ENCODE measurements at regions not wholly inside any gene's neighbourhood (a gene's known extent, or its start where the extent isn't known, plus 50 kb on each side); places are given as distances from the start of the nearest gene placed in this dataset.
"Not testable (repeated sequence)": the region's sequence is repeated elsewhere in the genome, so short reads cannot be mapped to it uniquely, and the experiment has no call there.

DNA sequence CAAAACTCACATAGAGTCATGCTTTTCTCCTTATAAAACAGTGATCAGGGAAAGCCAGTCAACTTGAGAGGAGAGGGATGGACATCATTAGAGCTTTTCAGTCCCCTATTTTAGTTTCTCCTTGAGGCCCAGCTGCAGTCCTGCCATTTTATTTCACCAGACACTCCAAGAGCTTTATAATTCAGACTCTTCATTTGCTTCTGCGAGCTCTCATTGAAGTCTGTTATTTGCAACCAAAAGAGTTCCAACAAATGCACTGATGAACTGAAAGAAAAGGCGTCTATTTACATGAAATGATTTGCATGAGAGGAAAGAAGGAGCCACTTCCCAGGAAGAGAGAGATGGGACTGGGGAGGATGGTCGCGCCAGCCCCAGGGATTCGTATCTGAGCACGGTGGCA lies 86.8 kb downstream of the NDUFA12 start:
- Mint-ChIP-seq H3K27me3 (no peaks in the 10 kb centered on the region), H3K4me3 (no peak overlapping the region), H3K36me3 (ENCODE audit: low read depth) (no peaks in the 10 kb centered on the region), H3K27ac (no peak overlapping the region), H3K9me3 (peaks cover 2% of the 10 kb centered on the region), H3K4me1 (ENCODE audit: low read depth) (no peaks in the 10 kb centered on the region)
- DNase-seq, result no peak

- peaks cover 6% of the 10 kb centered on the region for H3K9me3 Mint-ChIP-seq
- no peaks in the 10 kb centered on the region for H3K27me3 Mint-ChIP-seq
- no peak for DNase-seq
- H3K4me3 Mint-ChIP-seq, result no peak overlapping the region
- no peaks in the 10 kb centered on the region for H3K4me1 Mint-ChIP-seq (ENCODE audit: low read depth)
- no peaks in the 10 kb centered on the region for H3K36me3 Mint-ChIP-seq (ENCODE audit: low read depth)
- no peak overlapping the region for H3K27ac Mint-ChIP-seq
Observed at GRCh38 chr12:94909663-94910062, 93.8 kb downstream of the NDUFA12 start.

GRCh38 chr12:94905749-94906148 lies 97.7 kb downstream of the NDUFA12 start:
- H3K36me3 Mint-ChIP-seq (ENCODE audit: low read depth); H3K9me3 Mint-ChIP-seq; H3K27me3 Mint-ChIP-seq; DNase-seq; H3K4me1 Mint-ChIP-seq (ENCODE audit: low read depth); H3K27ac Mint-ChIP-seq; H3K4me3 Mint-ChIP-seq: not testable (repeated sequence)

- no peak for DNase-seq
- no peaks in the 10 kb centered on the region for H3K36me3 Mint-ChIP-seq (ENCODE audit: low read depth)
- no peaks in the 10 kb centered on the region for H3K9me3 Mint-ChIP-seq
- no peaks in the 10 kb centered on the region for H3K4me1 Mint-ChIP-seq (ENCODE audit: low read depth)
- no peaks in the 10 kb centered on the region for H3K27me3 Mint-ChIP-seq
- H3K27ac Mint-ChIP-seq, result no peak overlapping the region
- H3K4me3 Mint-ChIP-seq, result no peak overlapping the region
Observed at GRCh38 chr12:94900496-94900895, 103.0 kb downstream of the NDUFA12 start.

- Mint-ChIP-seq H3K4me1 (ENCODE audit: low read depth) (no peaks in the 10 kb centered on the region), H3K27ac (no peak overlapping the region), H3K4me3 (no peak overlapping the region), H3K27me3 (no peaks in the 10 kb centered on the region), H3K36me3 (ENCODE audit: low read depth) (no peaks in the 10 kb centered on the region), H3K9me3 (no peaks in the 10 kb centered on the region)
- no peak for DNase-seq
Observed at GRCh38 chr12:94898388-94898787, 105.1 kb downstream of the NDUFA12 start.

DNA sequence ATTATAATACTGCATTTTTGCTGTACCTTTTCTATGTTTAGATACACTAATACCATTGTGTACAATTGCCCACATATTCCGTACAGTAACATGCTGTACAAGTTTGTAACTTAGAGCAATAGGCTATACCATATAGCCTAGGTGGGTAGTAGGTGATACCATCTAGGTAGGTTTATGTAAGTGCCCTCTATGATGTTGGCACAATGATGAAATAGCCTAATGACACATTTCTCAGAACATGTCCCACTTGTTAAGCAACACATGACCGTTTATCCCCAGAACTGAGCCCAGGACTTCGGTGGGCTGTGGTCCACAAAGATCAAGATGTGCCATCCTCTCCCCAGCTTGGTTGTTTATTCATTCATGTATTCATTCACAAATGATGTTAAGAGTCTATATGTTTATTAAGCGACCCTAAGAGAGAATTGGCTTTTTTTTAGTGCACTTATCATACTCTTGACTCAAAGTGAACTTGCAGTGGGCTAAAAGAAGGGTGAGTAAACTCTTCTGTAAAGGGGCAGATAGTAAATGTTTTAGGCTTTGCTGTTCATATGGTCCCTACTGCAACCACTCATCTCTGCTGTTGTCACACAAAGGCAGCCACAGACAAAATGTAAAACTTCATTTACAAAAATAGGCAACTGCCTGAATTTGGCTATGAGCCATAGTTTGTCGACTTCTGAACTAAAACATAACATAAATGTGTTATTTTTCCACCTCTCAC lies 110.8 kb downstream of the NDUFA12 start:
- Mint-ChIP-seq H3K9me3 (no peaks in the 10 kb centered on the region), H3K36me3 (ENCODE audit: low read depth) (no peaks in the 10 kb centered on the region), H3K4me1 (ENCODE audit: low read depth) (no peaks in the 10 kb centered on the region), H3K27ac (no peak overlapping the region), H3K27me3 (peaks cover 3% of the 10 kb centered on the region), H3K4me3 (no peak overlapping the region)
- no peak for DNase-seq

DNA sequence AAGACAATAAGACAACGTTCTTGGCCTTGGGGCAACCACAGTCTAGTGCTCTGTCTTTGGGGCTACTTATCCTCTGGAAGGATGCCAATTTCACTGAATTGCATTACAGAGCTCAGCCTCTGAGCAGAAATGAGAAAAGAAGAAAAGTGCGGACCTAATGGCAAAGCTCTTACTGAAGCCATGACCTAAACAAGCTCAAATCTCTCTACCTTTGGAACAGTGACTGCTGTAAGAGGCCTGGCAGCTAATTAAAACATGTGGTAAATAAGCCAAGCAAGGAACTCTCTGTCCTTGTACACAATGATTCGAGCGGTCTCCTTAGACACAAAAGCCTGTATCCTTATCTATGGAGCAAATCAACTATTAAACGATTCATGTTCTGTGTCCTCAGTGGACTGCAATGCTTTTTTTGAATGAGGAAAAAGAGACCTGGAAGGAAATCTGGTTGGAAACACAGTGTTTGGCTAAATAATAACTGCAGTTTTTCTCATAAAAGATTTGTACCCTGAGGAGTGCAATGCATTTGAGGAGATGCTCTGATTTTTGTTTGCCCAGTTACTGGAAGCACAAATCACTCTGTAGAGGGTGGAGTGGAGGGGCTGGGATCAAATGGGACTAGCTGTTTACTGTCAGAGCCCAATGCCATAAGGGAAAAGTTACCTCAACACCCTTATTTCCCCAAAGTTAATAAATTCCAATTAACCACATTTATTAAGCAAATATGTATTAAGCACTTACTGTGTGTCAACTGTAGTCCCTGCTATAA lies 113.9 kb downstream of the NDUFA12 start:
- Mint-ChIP-seq H3K4me3 (no peak overlapping the region), H3K9me3 (no peaks in the 10 kb centered on the region), H3K4me1 (ENCODE audit: low read depth) (no peaks in the 10 kb centered on the region), H3K27me3 (peaks cover 3% of the 10 kb centered on the region), H3K36me3 (ENCODE audit: low read depth) (no peaks in the 10 kb centered on the region), H3K27ac (no peak overlapping the region)
- DNase-seq, result no peak

- Mint-ChIP-seq H3K9me3 (no peaks in the 10 kb centered on the region), H3K27me3 (peaks cover 50% of the 10 kb centered on the region), H3K36me3 (ENCODE audit: low read depth) (no peaks in the 10 kb centered on the region), H3K4me1 (ENCODE audit: low read depth) (peaks cover 9% of the 10 kb centered on the region), H3K4me3 (no peak overlapping the region), H3K27ac (no peak overlapping the region)
- no peak for DNase-seq
Observed at GRCh38 chr12:94879542-94879941, 124.0 kb downstream of the NDUFA12 start.

- Mint-ChIP-seq H3K27ac (no peak overlapping the region), H3K27me3 (peaks cover 78% of the 10 kb centered on the region), H3K4me1 (ENCODE audit: low read depth) (peaks cover 18% of the 10 kb centered on the region), H3K9me3 (no peaks in the 10 kb centered on the region), H3K4me3 (no peak overlapping the region), H3K36me3 (ENCODE audit: low read depth) (no peaks in the 10 kb centered on the region)
- no peak for DNase-seq
Observed at GRCh38 chr12:94875525-94875924, 128.0 kb downstream of the NDUFA12 start.

- H3K4me3 Mint-ChIP-seq, result peak overlapping the region; percentile 68
- no peak overlapping the region for H3K27ac Mint-ChIP-seq
- H3K9me3 Mint-ChIP-seq, result no peaks in the 10 kb centered on the region
- DNase-seq, result no peak
- H3K27me3 Mint-ChIP-seq, result peaks cover 81% of the 10 kb centered on the region
- peaks cover 18% of the 10 kb centered on the region for H3K4me1 Mint-ChIP-seq (ENCODE audit: low read depth)
- H3K36me3 Mint-ChIP-seq (ENCODE audit: low read depth), result no peaks in the 10 kb centered on the region
Observed at GRCh38 chr12:94874518-94875302, 128.8 kb downstream of the NDUFA12 start.

DNA sequence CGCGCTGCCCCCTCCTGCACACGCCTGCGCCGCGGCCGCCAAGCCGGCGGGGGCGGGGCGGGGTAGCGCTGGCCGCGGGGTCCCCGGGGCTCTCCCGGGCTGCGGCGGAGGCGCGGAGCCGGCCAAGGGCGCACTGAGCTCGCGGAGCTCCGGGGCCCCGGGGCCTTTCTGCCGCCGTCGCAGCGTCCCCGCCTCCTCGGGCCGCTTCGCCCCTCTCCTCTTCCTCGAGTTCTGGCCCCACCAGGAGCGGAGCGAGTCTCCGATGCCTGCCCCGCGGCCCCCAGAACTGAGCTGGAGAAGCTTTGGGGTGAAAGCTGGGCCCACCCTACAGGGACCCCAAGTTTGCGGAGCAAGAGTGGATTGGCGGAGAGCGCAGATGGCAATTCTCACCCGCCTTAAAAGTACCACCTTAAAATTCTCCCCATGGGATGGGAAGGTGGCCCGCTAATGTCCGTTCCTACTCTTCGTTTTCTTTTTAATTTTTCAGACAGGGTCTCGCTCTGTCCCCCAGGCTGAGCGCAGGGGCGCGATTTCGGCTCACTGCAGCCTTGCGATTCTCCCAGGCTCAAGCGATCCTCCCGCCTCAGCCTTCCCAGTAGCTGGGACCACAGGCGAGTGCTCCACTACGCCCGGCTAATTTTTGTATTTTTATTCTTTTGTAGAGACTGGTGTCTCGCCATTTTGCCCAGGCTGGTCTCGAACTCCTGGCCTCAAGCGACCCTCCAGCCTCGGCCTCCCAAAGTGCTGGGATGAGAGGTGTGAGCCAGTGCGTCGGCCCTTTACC lies 129.6 kb downstream of the NDUFA12 start:
- peaks cover 18% of the 10 kb centered on the region for H3K4me1 Mint-ChIP-seq (ENCODE audit: low read depth)
- no peaks in the 10 kb centered on the region for H3K9me3 Mint-ChIP-seq
- H3K27ac Mint-ChIP-seq, result no peak overlapping the region
- peak overlapping the region; percentile 68 for H3K4me3 Mint-ChIP-seq
- peaks cover 78% of the 10 kb centered on the region for H3K27me3 Mint-ChIP-seq
- no peak for DNase-seq
- no peaks in the 10 kb centered on the region for H3K36me3 Mint-ChIP-seq (ENCODE audit: low read depth)

GRCh38 chr12:94872971-94873733 lies 130.3 kb downstream of the NDUFA12 start:
- Mint-ChIP-seq H3K9me3 (no peaks in the 10 kb centered on the region), H3K4me3 (no peak overlapping the region), H3K27ac (no peak overlapping the region), H3K36me3 (ENCODE audit: low read depth) (no peaks in the 10 kb centered on the region), H3K27me3 (peaks cover 73% of the 10 kb centered on the region), H3K4me1 (ENCODE audit: low read depth) (peaks cover 18% of the 10 kb centered on the region)
- DNase-seq, result peak; percentile 39

DNA sequence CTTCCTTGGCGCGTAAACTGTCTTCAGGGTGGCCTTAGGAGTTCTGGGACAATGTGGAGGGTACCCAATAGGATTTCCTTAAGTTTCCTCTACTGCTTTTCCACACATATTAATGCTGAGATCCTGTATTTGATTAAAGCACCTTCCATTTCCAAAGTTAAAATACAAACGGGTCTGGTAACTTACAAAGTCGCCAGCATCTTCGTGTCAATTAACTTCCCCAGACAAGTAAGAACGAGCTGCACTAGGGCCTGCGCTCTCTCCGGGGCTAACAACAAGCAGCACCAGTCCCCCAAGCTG lies 130.9 kb downstream of the NDUFA12 start:
- H3K4me3 Mint-ChIP-seq, result no peak overlapping the region
- H3K27me3 Mint-ChIP-seq, result peaks cover 68% of the 10 kb centered on the region
- no peaks in the 10 kb centered on the region for H3K36me3 Mint-ChIP-seq (ENCODE audit: low read depth)

More for the DNA sequence above, 130.9 kb downstream of the NDUFA12 start:
- Mint-ChIP-seq H3K4me1 (ENCODE audit: low read depth) (peaks cover 18% of the 10 kb centered on the region), H3K27ac (no peak overlapping the region), H3K9me3 (no peaks in the 10 kb centered on the region)
- DNase-seq, result no peak

All from activated T-cell treated with anti-CD3 and anti-CD28 coated beads, Interleukin-2, amount 50 U/mL, for 24 hours (primary cell).